ENCODE measurements at regions not wholly inside any gene's neighbourhood (a gene's known extent, or its start where the extent isn't known, plus 50 kb on each side); places are given as distances from the start of the nearest gene placed in this dataset.

DNA sequence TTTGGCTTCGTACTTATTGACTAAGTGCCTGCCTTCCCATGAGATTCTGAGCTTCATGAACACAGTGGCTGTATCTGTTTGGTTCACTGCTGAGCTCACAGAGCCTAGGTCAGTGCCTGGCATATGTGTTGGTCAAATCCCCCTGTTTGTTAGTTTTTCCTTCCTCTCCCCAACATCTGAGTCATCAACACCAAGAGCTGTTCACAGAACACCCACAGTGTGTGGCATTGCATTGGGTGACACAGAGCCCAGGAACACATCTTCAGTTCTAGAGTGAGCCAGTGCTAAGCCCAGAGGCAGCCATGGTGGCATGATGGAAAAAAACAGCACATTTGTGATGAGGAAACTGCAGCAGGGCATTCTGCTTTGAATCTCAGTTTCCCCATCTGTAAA lies 294.6 kb downstream of the SEC61B start:
- H3K27me3 ChIP-seq (ENCODE audit: insufficient read depth, low read length), result no peaks in the 10 kb centered on the region
- no peak overlapping the region for H3K4me3 Mint-ChIP-seq
- no peak overlapping the region for H3K23ac ChIP-seq (ENCODE audit: insufficient read length, low read depth, low read length)
- TF ChIP-seq, protein P1, sequence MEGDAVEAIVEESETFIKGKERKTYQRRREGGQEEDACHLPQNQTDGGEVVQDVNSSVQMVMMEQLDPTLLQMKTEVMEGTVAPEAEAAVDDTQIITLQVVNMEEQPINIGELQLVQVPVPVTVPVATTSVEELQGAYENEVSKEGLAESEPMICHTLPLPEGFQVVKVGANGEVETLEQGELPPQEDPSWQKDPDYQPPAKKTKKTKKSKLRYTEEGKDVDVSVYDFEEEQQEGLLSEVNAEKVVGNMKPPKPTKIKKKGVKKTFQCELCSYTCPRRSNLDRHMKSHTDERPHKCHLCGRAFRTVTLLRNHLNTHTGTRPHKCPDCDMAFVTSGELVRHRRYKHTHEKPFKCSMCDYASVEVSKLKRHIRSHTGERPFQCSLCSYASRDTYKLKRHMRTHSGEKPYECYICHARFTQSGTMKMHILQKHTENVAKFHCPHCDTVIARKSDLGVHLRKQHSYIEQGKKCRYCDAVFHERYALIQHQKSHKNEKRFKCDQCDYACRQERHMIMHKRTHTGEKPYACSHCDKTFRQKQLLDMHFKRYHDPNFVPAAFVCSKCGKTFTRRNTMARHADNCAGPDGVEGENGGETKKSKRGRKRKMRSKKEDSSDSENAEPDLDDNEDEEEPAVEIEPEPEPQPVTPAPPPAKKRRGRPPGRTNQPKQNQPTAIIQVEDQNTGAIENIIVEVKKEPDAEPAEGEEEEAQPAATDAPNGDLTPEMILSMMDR (conservative IDR thresholded peaks at IDR 0.05), result no peak
- no peak overlapping the region for H3K9ac ChIP-seq (ENCODE audit: extremely low read depth, insufficient read length, low read length)
- no peak overlapping the region for H2BK20ac ChIP-seq (ENCODE audit: low read depth, low read length, poor library complexity, severe bottlenecking)
- H4K5ac ChIP-seq (ENCODE audit: insufficient read length, low read depth, low read length), result no peak overlapping the region
- H3K79me2 ChIP-seq (ENCODE audit: insufficient read depth, low read length), result no peaks in the 10 kb centered on the region
- H3K56ac ChIP-seq (ENCODE audit: insufficient read length, low read depth, low read length), result no peak overlapping the region
- H2AK5ac ChIP-seq (ENCODE audit: insufficient read length, low read length), result no peak overlapping the region
- no peak overlapping the region for H2BK120ac ChIP-seq (ENCODE audit: low read depth, low read length, poor library complexity, severe bottlenecking)
- no peak overlapping the region for H2BK15ac ChIP-seq (ENCODE audit: low read depth, low read length)
- H3K36me3 Mint-ChIP-seq (ENCODE audit: insufficient read depth in 1 of 3, low read depth in 3 of 3), result no peaks in the 10 kb centered on the region
- no peaks in the 10 kb centered on the region for H3K27me3 Mint-ChIP-seq (ENCODE audit: low read depth)
- no peak for DNase-seq
- no peak overlapping the region for H3K4me2 ChIP-seq (ENCODE audit: insufficient read depth, insufficient read length, low read length)
- H3K14ac ChIP-seq (ENCODE audit: insufficient read depth, low read length), result no peak overlapping the region
- H3K4me1 ChIP-seq (ENCODE audit: insufficient read depth, low read length), result no peaks in the 10 kb centered on the region
- H3T11ph ChIP-seq (ENCODE audit: low read length), result no peak overlapping the region
- no peaks in the 10 kb centered on the region for H3K23me2 ChIP-seq (ENCODE audit: insufficient read length, low read depth, low read length, poor library complexity, severe bottlenecking)
- H3K9me3 Mint-ChIP-seq, result no peaks in the 10 kb centered on the region
- H4K8ac ChIP-seq (replicated peaks; ENCODE audit: insufficient read length, low read depth, low read length), result no peak overlapping the region
- no peak overlapping the region for H2AFZ ChIP-seq (ENCODE audit: low read length)
- H2BK12ac ChIP-seq (ENCODE audit: insufficient read length, low read depth, low read length), result no peak overlapping the region
- peaks cover 8 to 10% of the 10 kb centered on the region in 2 experiments for H3K4me1 Mint-ChIP-seq
- H3K79me1 ChIP-seq (ENCODE audit: insufficient read depth, low read depth, low read length, poor library complexity, severe bottlenecking), result no peaks in the 10 kb centered on the region
- H3K18ac ChIP-seq (ENCODE audit: insufficient read length, low read depth, low read length), result no peak overlapping the region
- no peak overlapping the region for H3K4ac ChIP-seq (ENCODE audit: low read depth, low read length)
- no peaks in the 10 kb centered on the region for H3K9me3 ChIP-seq (ENCODE audit: control insufficient read depth, low read depth, low read length)
- H2BK5ac ChIP-seq (ENCODE audit: insufficient read length, low read length), result no peak overlapping the region
- WGBS (ENCODE audit: extremely low coverage, insufficient read length, low lambda C conversion rate), result no CpG with 5 or more reads among the region's 1 CpG
- H4K91ac ChIP-seq (ENCODE audit: insufficient read length, low read depth, low read length), result no peak overlapping the region
- H3K27ac Mint-ChIP-seq, result no peak overlapping the region
- H3K27ac ChIP-seq (ENCODE audit: insufficient read length, low read depth, low read length), result no peak overlapping the region
- H4K20me1 ChIP-seq (ENCODE audit: control insufficient read depth, insufficient read depth, insufficient read length), result no peaks in the 10 kb centered on the region
